Karpas-422 (cell line): ENCODE measurements at regions not wholly inside any gene's neighbourhood (a gene's known extent, or its start where the extent isn't known, plus 50 kb on each side); places are given as distances from the start of the nearest gene placed in this dataset.
A peak's percentile ranks its signal among the peaks of the same experiment; 100 is the strongest.
"Not testable (repeated sequence)": the region's sequence is repeated elsewhere in the genome, so short reads cannot be mapped to it uniquely, and the experiment has no call there.

ENCODE experiments used
- DNase-seq: peaks from one replicate; pipeline ENCODE4 v3.0.0-alpha.2; 2015
- H2AFZ ChIP-seq: fragments of 200-600 bp; sonication (generic); 2 replicates; pipeline ENCODE4 v1.6.1; 2014; ENCODE audit warnings: antibody characterized with exemption, low read length, mixed read lengths
- H3K27ac ChIP-seq: fragments of 200-600 bp; sonication (generic); 2 replicates; pipeline ENCODE4 v1.5.1; 2014; ENCODE audit warnings: mild to moderate bottlenecking, low read length, moderate library complexity
- H3K27me3 ChIP-seq: fragments of 200-600 bp; sonication (generic); 2 replicates; pipeline ENCODE4 v1.6.1; 2014; ENCODE audit warnings: low read length, mixed read lengths
- H3K36me3 ChIP-seq: fragments of 200-600 bp; sonication (generic); 2 replicates; pipeline ENCODE4 v1.6.1; 2014; ENCODE audit warnings: low read length, mixed read lengths; ENCODE audit not compliant: insufficient read depth
- H3K4me1 ChIP-seq: fragments of 200-600 bp; sonication (generic); 2 replicates; pipeline ENCODE4 v1.6.1; 2014; ENCODE audit warnings: mild to moderate bottlenecking, low read length, mixed read lengths
- H3K4me2 ChIP-seq: fragments of 200-600 bp; sonication (generic); 2 replicates; pipeline ENCODE4 v1.6.1; 2014; ENCODE audit warnings: low read length, low read depth, mild to moderate bottlenecking; ENCODE audit not compliant: poor library complexity, severe bottlenecking
- H3K4me3 ChIP-seq: fragments of 200-600 bp; sonication (generic); 2 replicates; pipeline ENCODE4 v1.5.1; 2014; ENCODE audit warnings: mild to moderate bottlenecking, antibody characterized with exemption, low read length, mixed read lengths
- H3K79me2 ChIP-seq: fragments of 200-600 bp; sonication (generic); 2 replicates; pipeline ENCODE4 v1.6.1; 2014; ENCODE audit warnings: mild to moderate bottlenecking, low read length, mixed read lengths
- H3K9ac ChIP-seq: fragments of 200-600 bp; sonication (generic); 2 replicates; pipeline ENCODE4 v1.6.0; 2014; ENCODE audit warnings: low read length
- H3K9me2 ChIP-seq: fragments of 200-600 bp; sonication (generic), shearing (Covaris generic); replicated peaks from 2 replicates; pipeline ENCODE4 v1.6.0; 2014; ENCODE audit warnings: mild to moderate bottlenecking, low read length, moderate library complexity; ENCODE audit not compliant: insufficient read depth
- H3K9me3 ChIP-seq: fragments of 300-700, 200-600 bp; sonication (generic); 2 replicates; pipeline ENCODE4 v1.6.1; 2014; ENCODE audit warnings: low read length, mixed read lengths
- H4K20me1 ChIP-seq: fragments of 200-600 bp; sonication (generic); 2 replicates; pipeline ENCODE4 v1.6.1; 2014; ENCODE audit warnings: mild to moderate bottlenecking, antibody characterized with exemption, low read length, low read depth; ENCODE audit not compliant: insufficient read depth

DNA sequence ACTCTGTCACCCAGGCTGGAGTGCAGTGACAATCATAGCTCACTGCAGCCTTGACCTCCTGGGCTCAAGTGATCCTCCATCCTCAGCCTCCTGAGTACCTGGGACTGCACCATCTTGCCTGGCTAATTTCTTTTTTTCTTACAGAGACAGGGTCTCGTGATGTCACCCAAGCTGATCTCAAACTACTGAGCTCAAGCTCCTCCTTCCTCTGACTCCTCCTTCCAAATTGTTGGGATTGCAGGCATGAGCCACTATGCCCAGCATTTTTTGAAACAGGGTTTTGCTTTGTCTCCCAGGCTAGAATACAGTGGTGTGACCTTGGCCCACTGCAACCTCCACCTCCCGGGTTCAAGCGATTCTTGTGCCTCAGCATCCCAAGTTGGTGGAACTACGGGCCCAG is 358.3 kb upstream of the MTNR1B start:
- H4K20me1 ChIP-seq, result no peaks in the 10 kb centered on the region
- DNase-seq, result no peak
- no peaks in the 10 kb centered on the region for H3K27me3 ChIP-seq
- H3K9me3 ChIP-seq, result no peaks in the 10 kb centered on the region
- H3K9ac ChIP-seq, result no peak overlapping the region
- H3K4me3 ChIP-seq, result no peak overlapping the region
- no peak overlapping the region for H3K27ac ChIP-seq
- H3K36me3 ChIP-seq, result no peaks in the 10 kb centered on the region
- no peaks in the 10 kb centered on the region for H3K4me1 ChIP-seq
- no peak overlapping the region for H3K4me2 ChIP-seq
- no peaks in the 10 kb centered on the region for H3K79me2 ChIP-seq
- H2AFZ ChIP-seq, result no peak overlapping the region
- 0 out of 2 replicates have a peak, but pooled peaks cover 3% of the 10 kb centered on the region for H3K9me2 ChIP-seq

DNA sequence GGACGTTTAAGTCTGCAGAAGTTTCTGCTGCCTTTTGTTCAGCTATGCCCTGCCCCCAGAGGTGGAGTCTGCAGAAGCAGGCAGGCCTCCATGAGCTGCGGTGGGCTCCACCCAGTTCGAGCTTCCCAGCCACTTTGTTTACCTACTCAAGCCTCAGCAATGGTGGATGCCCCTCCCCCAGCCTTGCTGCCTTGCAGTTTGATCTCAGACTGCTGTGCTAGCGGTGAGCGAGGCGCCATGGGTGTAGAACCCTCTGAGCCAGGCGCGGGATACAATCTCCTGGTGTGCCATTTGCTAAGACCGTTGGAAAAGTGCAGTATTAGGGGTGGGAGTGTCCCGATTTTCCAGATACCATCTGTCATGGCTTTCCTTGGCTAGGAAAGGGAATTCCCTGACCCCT is 351.4 kb upstream of the MTNR1B start:
- not testable (repeated sequence) for H3K9me3 ChIP-seq, H3K27me3 ChIP-seq, DNase-seq, H3K79me2 ChIP-seq, H4K20me1 ChIP-seq, H3K4me3 ChIP-seq, H3K36me3 ChIP-seq, H3K27ac ChIP-seq, H3K4me2 ChIP-seq, H2AFZ ChIP-seq, H3K4me1 ChIP-seq, H3K9ac ChIP-seq
- H3K9me2 ChIP-seq, result peaks cover 11% of the 10 kb centered on the region; the same call in 1 of the 2 replicates

DNA sequence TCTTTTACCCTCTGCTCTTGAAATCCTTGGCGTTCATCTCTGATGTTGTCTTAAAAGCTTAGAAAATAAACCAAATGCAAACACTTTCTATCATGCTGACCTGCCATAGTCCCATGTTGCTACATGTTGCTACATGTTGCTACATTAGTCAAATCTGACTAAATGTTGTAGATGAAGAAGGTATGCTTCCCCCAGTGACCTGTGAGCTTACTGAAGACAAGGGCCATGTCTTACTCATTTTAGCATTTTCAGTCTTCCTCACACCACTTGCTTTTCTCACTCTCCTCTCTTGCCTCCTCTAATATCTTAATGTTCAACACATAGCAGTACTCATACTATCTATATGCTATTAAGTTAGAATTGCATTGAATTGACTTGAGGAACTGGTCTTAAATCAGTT is 346.4 kb upstream of the MTNR1B start:
- Histone ChIP-seq H3K4me1 (no peaks in the 10 kb centered on the region), H3K9me3 (peaks cover 4% of the 10 kb centered on the region; the same call in 1 of the 2 replicates), H3K9me2 (peaks cover 11% of the 10 kb centered on the region; the same call in 1 of the 2 replicates), H3K4me2 (no peak overlapping the region), H3K27me3 (0 out of 2 replicates have a peak, but pooled peaks cover 3% of the 10 kb centered on the region), H2AFZ (no peak overlapping the region), H3K36me3 (no peaks in the 10 kb centered on the region), H3K79me2 (no peaks in the 10 kb centered on the region), H4K20me1 (no peaks in the 10 kb centered on the region), H3K27ac (no peak overlapping the region), H3K4me3 (no peak overlapping the region), H3K9ac (no peak overlapping the region)
- no peak for DNase-seq

DNA sequence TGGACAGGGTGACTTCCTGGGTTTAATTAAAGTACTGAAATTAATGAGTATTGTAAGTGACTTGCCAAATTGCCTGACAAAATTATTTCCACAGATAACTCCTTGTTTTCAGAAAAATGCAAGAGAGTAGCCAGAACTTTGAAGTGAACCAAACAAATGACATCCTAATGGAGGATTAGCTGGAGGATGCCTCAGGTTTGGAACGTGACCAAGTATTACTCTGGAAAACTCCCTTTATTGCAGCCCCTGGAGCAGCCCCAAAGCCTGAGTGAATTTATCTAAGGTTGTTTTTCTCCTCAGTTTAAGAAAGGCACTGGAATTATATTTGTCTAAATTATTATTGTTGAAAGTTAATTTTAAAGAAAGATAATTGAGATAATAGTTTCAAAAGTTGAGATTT is 343.6 kb upstream of the MTNR1B start:
- no peaks in the 10 kb centered on the region for H3K36me3 ChIP-seq

DNA sequence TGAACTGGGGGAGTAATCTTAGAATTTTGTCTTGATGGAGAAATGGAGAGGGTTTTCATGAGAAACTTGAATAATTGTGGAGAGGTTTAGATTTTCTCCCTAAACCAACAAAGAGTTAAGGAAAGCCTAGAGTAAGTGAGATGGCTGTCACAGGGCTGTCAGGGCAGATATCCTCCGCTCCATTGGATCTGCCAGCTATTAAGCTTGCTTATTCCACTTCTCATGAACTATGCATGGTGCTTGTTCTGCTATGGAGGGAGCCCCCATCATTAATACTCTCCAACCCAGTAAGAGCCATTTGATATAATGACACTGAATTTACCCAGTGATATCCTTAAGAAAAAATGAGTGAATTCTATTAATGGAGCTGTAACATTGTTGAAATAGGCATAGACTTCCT is 342.8 kb upstream of the MTNR1B start:
- no peak overlapping the region for H3K4me2 ChIP-seq
- no peaks in the 10 kb centered on the region for H3K36me3 ChIP-seq
- no peaks in the 10 kb centered on the region for H4K20me1 ChIP-seq
- H3K27me3 ChIP-seq, result no peaks in the 10 kb centered on the region
- no peak overlapping the region for H3K27ac ChIP-seq
- H3K9me3 ChIP-seq, result no peaks in the 10 kb centered on the region
- no peak overlapping the region for H3K4me3 ChIP-seq
- no peak for DNase-seq
- no peaks in the 10 kb centered on the region for H3K4me1 ChIP-seq
- peaks cover 5% of the 10 kb centered on the region; the same call in 1 of the 2 replicates for H3K9me2 ChIP-seq
- H2AFZ ChIP-seq, result no peak overlapping the region
- H3K9ac ChIP-seq, result no peak overlapping the region
- no peaks in the 10 kb centered on the region for H3K79me2 ChIP-seq

More for the DNA sequence above, 343.6 kb upstream of the MTNR1B start:
- Histone ChIP-seq H3K9me2 (peaks cover 5% of the 10 kb centered on the region; the same call in 1 of the 2 replicates), H3K27ac (no peak overlapping the region), H2AFZ (no peak overlapping the region), H3K9ac (no peak overlapping the region), H3K4me1 (no peaks in the 10 kb centered on the region), H4K20me1 (no peaks in the 10 kb centered on the region), H3K27me3 (no peaks in the 10 kb centered on the region), H3K4me2 (no peak overlapping the region), H3K9me3 (no peaks in the 10 kb centered on the region), H3K4me3 (no peak overlapping the region), H3K79me2 (no peaks in the 10 kb centered on the region)
- no peak for DNase-seq

DNA sequence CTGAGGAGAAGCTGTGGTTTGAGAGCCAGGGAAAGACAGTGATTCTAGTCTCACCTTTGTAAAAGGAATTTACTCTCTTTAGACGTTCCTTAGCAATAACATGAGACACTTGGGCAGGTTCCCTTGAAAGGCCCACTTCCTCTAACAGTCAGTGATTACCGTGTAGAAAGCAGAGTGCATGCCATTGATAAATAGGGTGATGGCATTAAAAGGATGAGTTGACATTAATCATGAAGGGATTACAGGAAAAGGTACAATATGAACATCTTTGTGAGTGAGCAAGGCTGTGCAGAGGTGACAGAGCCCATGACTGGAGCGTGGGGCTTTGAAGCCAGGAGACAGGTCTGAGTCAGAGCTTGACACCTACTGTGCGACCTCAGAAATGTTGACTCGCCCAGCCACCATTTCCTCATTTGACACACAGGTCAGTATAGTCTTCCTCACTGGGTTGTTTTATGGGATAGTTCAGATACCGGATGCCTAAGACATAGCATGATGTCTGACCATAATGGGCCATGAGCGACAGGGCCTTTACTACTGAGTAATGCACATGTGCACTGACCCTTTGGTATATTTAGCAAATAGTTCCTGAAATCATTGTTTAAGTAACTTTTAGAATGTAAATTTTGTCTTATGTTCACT is 341.7 kb upstream of the MTNR1B start:
- no peak overlapping the region for H3K4me3 ChIP-seq
- H2AFZ ChIP-seq, result no peak overlapping the region
- H3K4me1 ChIP-seq, result no peaks in the 10 kb centered on the region
- H3K36me3 ChIP-seq, result no peaks in the 10 kb centered on the region
- H3K27me3 ChIP-seq, result no peaks in the 10 kb centered on the region
- no peak overlapping the region for H3K4me2 ChIP-seq
- no peaks in the 10 kb centered on the region for H3K9me3 ChIP-seq
- peaks cover 3% of the 10 kb centered on the region; the same call in 1 of the 2 replicates for H3K9me2 ChIP-seq
- H4K20me1 ChIP-seq, result no peaks in the 10 kb centered on the region
- H3K79me2 ChIP-seq, result no peaks in the 10 kb centered on the region
- DNase-seq, result no peak
- no peak overlapping the region for H3K9ac ChIP-seq
- H3K27ac ChIP-seq, result no peak overlapping the region

DNA sequence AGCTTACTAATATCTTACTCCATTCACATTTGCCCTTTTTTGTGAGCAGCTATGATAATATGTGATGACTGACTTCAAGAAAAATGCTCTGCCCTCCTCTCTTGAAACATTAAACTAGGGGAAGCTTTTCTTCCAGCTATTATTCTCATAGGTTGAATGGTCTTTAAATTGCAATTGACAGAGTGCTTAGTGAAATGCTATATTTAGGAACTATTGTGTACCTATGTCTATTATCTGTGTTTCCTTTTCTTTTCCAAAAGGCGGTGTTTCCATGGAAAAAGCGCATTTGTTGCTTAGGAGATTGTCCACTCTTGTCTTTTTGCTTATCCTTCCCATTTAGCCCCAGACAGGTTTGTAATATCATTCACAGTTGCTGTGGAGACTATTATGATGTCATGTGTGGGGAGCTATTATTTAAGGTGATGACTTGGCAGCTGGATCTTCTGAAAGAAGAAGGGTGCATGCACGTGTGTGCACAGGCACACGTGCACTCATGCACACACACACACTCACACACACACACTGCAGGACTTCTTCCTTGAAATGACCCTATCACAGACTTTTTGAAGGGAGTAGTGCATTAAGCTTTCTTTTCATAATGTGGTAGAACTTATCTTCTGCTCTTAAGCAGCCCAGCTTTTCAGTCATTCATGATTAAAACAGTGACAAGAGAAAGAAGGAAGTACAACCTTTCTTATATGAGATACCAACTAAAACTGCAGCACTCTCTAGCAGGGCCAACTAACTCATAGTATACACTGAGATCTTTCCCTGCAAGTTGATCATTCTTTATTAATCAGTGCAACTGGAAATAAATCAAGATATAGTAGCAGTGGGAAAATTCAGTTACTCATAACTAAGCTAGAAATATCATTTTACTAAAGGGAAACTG is 340.8 kb upstream of the MTNR1B start:
- no peaks in the 10 kb centered on the region for H4K20me1 ChIP-seq
- no peaks in the 10 kb centered on the region for H3K4me1 ChIP-seq
- DNase-seq, result no peak
- no peak overlapping the region for H3K27ac ChIP-seq
- no peaks in the 10 kb centered on the region for H3K9me3 ChIP-seq
- no peaks in the 10 kb centered on the region for H3K27me3 ChIP-seq
- no peak overlapping the region for H3K9ac ChIP-seq
- no peak overlapping the region for H3K4me3 ChIP-seq
- no peaks in the 10 kb centered on the region for H3K36me3 ChIP-seq
- H2AFZ ChIP-seq, result 0 out of 2 replicates have a peak overlapping the region, but pooled peaks have one; percentile 6
- H3K9me2 ChIP-seq, result no peaks in the 10 kb centered on the region
- H3K4me2 ChIP-seq, result no peak overlapping the region
- no peaks in the 10 kb centered on the region for H3K79me2 ChIP-seq

DNA sequence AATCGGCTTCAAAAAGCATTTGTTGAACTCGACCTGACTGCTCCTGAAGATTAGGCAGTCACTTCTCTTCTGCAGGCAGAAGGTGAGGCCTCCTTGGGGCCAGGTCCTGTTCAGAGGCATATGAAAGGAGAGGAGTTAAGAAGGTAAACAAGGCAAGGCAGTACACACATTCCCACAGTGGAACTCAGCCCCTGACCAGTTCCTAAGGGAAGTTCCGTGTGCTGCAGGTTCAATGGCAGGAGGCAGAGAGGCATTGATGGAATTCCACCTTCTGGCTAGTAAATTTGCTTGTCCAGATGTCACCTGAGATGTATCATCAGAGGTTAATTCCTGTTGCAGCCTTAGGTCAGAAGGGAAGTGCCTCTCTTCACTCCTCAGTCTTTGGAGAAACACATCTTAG is 337.0 kb upstream of the MTNR1B start:
- Histone ChIP-seq H3K4me1 (no peaks in the 10 kb centered on the region), H4K20me1 (no peaks in the 10 kb centered on the region), H3K27ac (no peak overlapping the region), H3K4me3 (no peak overlapping the region), H3K9me3 (no peaks in the 10 kb centered on the region), H3K36me3 (no peaks in the 10 kb centered on the region), H3K9ac (no peak overlapping the region), H2AFZ (no peak overlapping the region), H3K4me2 (no peak overlapping the region), H3K27me3 (no peaks in the 10 kb centered on the region), H3K79me2 (no peaks in the 10 kb centered on the region), H3K9me2 (no peaks in the 10 kb centered on the region)
- DNase-seq, result no peak
